Transverse colon (tissue), 3 donors: ENCODE measurements at regions not wholly inside any gene's neighbourhood (a gene's known extent, or its start where the extent isn't known, plus 50 kb on each side); places are given as distances from the start of the nearest gene placed in this dataset.

ENCODE experiments used
- CTCF ChIP-seq, 5 experiments: fragments of 200-600 bp in 3 of 5; fragments of 450-650 bp in 2 of 5; sonication (generic) in 3 of 5; IDR thresholded peaks; 1 replicate in 2 of 5; 2 replicates in 3 of 5; pipeline ENCODE4 v1.5.1; 2016 to 2017; ENCODE audit warnings: antibody characterized with exemption in 5 of 5, inconsistent platforms in 3 of 5, mild to moderate bottlenecking in 2 of 5, moderate library complexity in 1 of 5
- EP300 ChIP-seq: sonication (generic); formaldehyde crosslinking; IDR thresholded peaks from one replicate; pipeline ENCODE4 v1.6.1; 2017; ENCODE audit warnings: antibody characterized with exemption, low read depth
- POLR2A ChIP-seq: fragments of 450-650 bp; IDR thresholded peaks from one replicate; pipeline ENCODE4 v1.6.1; 2016; ENCODE audit warnings: antibody characterized with exemption, mild to moderate bottlenecking, moderate library complexity

- no peak for TF ChIP-seq CTCF (IDR thresholded peaks at IDR 0.05)
- no peak for TF ChIP-seq POLR2A
- no peak for TF ChIP-seq EP300
Observed at GRCh38 chr14:31930070-31930469, 147.0 kb upstream of the ARHGAP5 start.
